Heart left ventricle (tissue), 13 donors: ENCODE measurements at regions not wholly inside any gene's neighbourhood (a gene's known extent, or its start where the extent isn't known, plus 50 kb on each side); places are given as distances from the start of the nearest gene placed in this dataset.

Experiments used
- CTCF ChIP-seq, 12 donors: fragments of 200-600 bp; sonication (generic) in 4 of 12; IDR thresholded peaks; one replicate each; pipeline versions ENCODE4 v1.5.0 to v1.8.0; 2018 to 2022; ENCODE audit warnings: antibody characterized with exemption in 12 of 12, mild to moderate bottlenecking in 5 of 12
- POLR2A ChIP-seq, 2 donors: fragments of 450-650 bp; IDR thresholded peaks; one replicate each; pipeline ENCODE4 v1.6.1; 2017; ENCODE audit warnings: antibody characterized with exemption in 2 of 2, mild to moderate bottlenecking in 2 of 2, moderate library complexity in 2 of 2
- donor health status: ischemic (EF 13 %, LVEDD 7.1; RV severe dilation, severe dysfunction).
- donor health status: DM: no; HTN: yes; CAD: no.
- donor health status: DM: no; HTN: no; CAD: no.
- donor health status: ischemic (EF 25% LVEDD 6.9; RV normal size, moderate dysfunction).
- donor health status: ischemic (EF 25% LVEDD 5.7; RV mildly dilated, moderate dysfunction).
- donor health status: ischemic (EF 35%, LVEDD 5.7; RV mildly dilated, moderate dysfunction).
- donor health status: nonischemic (EF 11% LVEDD 7.7; RV severe dilation, severe dysfunction).
- donor health status: DM: yes; HTN: yes; CAD: no.
- donor health status: PGD.
- donor health status: ischemic (EF 29% LVEDD 5.4; RV normal size, mild dysfunction).
- donor health status: nonischemic (EF 23%, LVEDD 6.1; RV moderate dilation, normal function).

DNA sequence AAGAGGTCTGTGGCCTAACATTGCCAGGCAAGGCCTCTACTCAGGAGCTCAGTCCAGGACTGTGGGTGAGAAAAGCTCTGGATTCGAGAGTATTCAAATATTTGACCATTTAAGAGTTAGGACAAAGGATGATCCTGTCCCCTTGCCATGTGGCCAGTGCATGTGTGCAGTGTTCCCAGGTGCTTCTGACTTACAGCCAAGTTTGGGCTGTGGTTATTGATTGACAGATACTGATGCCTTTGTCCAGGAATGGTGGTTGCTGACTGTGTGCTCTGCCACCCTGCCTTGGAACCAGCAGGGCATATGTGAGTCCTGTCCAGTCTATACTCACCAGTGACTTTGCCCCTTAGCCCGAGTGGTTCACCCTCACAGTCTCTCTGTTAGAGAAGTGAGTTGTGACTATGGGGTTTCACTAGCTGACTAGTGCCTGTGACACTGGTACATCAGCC lies 51.9 kb downstream of the GARRE1 start:
- TF ChIP-seq POLR2A (IDR thresholded peaks at IDR 0.05): no peak
- TF ChIP-seq CTCF (IDR thresholded peaks at IDR 0.05): no peak
